ENCODE measurements at regions not wholly inside any gene's neighbourhood (a gene's known extent, or its start where the extent isn't known, plus 50 kb on each side); places are given as distances from the start of the nearest gene placed in this dataset.

DNA sequence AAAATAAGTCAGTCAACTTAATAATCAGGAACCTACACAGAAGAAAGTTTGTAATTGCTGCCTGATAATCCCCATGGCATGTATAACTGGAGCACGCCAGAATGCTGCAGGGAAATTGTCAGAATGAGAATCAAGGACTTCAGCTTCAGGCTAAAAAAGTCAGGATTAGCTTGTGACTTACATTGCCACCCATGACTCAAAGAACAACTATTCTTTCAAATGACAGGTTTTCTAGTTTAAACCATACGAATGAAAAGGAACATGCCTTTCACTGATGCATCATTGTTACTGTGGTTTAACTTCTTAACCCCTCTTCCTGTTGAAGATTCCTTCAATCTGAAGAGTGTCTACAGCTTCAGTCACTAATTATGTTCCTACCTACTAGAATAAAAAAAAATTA, 112.4 kb downstream of the ISL1 start:
- intact Hi-C loops (cut with DNase I; ENCODE audit: low total_unique reads): no loop called here
- DNase-seq: no peak
- Histone ChIP-seq H3K36me3 (ENCODE audit: low read depth, missing control alignments) (no peaks in the 10 kb centered on the region), H3K27me3 (no peaks in the 10 kb centered on the region), H3K4me3 (no peak overlapping the region), H3K9me3 (no peaks in the 10 kb centered on the region), H3K27ac (no peak overlapping the region), H3K4me1 (no peaks in the 10 kb centered on the region)
- 40 to 41% methylated on average over 2 of the region's 2 CpGs for WGBS, 2 donors
- TF ChIP-seq POLR2A (IDR thresholded peaks at IDR 0.05): no peak
- TF ChIP-seq, protein P1, sequence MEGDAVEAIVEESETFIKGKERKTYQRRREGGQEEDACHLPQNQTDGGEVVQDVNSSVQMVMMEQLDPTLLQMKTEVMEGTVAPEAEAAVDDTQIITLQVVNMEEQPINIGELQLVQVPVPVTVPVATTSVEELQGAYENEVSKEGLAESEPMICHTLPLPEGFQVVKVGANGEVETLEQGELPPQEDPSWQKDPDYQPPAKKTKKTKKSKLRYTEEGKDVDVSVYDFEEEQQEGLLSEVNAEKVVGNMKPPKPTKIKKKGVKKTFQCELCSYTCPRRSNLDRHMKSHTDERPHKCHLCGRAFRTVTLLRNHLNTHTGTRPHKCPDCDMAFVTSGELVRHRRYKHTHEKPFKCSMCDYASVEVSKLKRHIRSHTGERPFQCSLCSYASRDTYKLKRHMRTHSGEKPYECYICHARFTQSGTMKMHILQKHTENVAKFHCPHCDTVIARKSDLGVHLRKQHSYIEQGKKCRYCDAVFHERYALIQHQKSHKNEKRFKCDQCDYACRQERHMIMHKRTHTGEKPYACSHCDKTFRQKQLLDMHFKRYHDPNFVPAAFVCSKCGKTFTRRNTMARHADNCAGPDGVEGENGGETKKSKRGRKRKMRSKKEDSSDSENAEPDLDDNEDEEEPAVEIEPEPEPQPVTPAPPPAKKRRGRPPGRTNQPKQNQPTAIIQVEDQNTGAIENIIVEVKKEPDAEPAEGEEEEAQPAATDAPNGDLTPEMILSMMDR (IDR thresholded peaks at IDR 0.05): no peak

DNA sequence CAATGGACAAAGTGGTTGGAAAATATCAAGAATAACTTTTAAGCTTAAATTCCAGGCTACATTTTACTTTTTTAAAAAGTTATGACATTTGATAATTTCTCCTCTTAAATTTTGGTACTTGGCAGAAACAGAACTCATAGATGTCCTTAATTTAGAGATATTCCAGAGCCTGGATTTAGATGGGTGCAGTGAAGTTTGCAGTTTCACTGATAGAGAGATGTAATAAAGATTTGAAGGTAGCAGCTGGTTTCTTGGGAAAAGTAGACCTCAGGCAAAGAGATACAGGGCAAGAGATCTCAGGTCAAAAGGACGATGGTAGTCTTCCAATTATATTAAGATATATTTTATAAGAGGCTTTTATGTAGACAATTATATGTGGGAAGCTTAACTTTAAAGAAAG, 134.6 kb downstream of the ISL1 start:
- WGBS, 2 donors: 51 to 54% methylated on average over 1 of the region's 1 CpG

DNA sequence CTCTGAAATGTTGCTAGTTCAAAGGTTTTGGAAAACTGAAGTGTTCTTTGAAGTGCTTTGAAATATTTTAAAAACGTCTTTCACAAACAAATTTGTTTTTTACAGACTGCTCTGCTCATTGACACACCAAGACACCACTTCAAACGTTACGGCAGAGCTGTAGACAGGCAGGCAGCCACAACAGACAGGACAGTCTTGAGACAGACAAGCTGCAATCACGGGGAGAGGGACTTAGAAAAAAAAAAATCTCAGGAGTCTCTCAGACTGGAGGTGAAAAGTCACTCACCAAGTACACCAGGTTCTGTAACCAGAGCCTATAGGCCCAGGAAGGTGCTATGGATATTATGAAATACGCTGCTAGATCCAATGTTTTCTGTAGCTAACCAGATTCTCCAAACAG, 135.4 kb downstream of the ISL1 start:
- no peak for DNase-seq
- no peak for TF ChIP-seq POLR2A (IDR thresholded peaks at IDR 0.05)
- TF ChIP-seq, protein P1 (IDR thresholded peaks at IDR 0.05): no peak
- H3K4me1 ChIP-seq: no peaks in the 10 kb centered on the region
- H3K9me3 ChIP-seq: no peaks in the 10 kb centered on the region
- intact Hi-C loops (cut with DNase I; ENCODE audit: low total_unique reads): no loop called here
- H3K36me3 ChIP-seq (ENCODE audit: low read depth, missing control alignments): no peaks in the 10 kb centered on the region
- 38 to 43% methylated on average over 5 of the region's 5 CpGs for WGBS, 2 donors
- H3K4me3 ChIP-seq: no peak overlapping the region
- no peak overlapping the region for H3K27ac ChIP-seq
- H3K27me3 ChIP-seq: no peaks in the 10 kb centered on the region

More for the DNA sequence above, 134.6 kb downstream of the ISL1 start:
- H3K36me3 ChIP-seq (ENCODE audit: low read depth, missing control alignments): no peaks in the 10 kb centered on the region
- H3K27ac ChIP-seq: no peak overlapping the region
- H3K4me3 ChIP-seq: no peak overlapping the region
- no peak for DNase-seq
- H3K4me1 ChIP-seq: no peaks in the 10 kb centered on the region
- no peaks in the 10 kb centered on the region for H3K9me3 ChIP-seq
- intact Hi-C loops (cut with DNase I; ENCODE audit: low total_unique reads): no loop called here
- no peaks in the 10 kb centered on the region for H3K27me3 ChIP-seq
- TF ChIP-seq, protein P1 (IDR thresholded peaks at IDR 0.05): no peak
- TF ChIP-seq POLR2A (IDR thresholded peaks at IDR 0.05): no peak

DNA sequence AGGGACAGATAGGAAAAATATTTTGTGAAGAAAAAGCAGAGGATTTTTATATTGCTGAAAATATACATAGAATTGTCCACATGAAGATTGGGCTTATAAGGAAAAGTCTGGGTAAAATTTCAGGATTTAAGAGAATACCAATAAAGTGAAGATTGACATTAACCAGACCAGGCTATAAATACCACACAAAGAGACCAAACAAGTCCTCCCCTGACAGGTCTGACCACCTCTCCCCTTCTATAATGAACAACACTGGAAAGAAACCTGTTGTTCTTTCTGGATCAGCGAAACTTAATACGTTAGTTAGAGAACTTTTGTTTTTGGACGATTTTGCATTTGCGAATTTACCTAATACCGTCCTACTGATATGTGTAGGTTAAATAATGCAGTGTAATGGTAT, 138.3 kb downstream of the ISL1 start:
- TF ChIP-seq POLR2A (IDR thresholded peaks at IDR 0.05): no peak
- TF ChIP-seq, protein P1 (IDR thresholded peaks at IDR 0.05): no peak
- Histone ChIP-seq H3K4me3 (no peak overlapping the region), H3K27ac (no peak overlapping the region), H3K9me3 (no peaks in the 10 kb centered on the region), H3K4me1 (no peaks in the 10 kb centered on the region), H3K27me3 (no peaks in the 10 kb centered on the region), H3K36me3 (ENCODE audit: low read depth, missing control alignments) (no peaks in the 10 kb centered on the region)
- intact Hi-C loops (cut with DNase I; ENCODE audit: low total_unique reads): no loop called here
- no peak for DNase-seq
- 53 to 59% methylated on average over 5 of the region's 5 CpGs for WGBS, 2 donors

DNA sequence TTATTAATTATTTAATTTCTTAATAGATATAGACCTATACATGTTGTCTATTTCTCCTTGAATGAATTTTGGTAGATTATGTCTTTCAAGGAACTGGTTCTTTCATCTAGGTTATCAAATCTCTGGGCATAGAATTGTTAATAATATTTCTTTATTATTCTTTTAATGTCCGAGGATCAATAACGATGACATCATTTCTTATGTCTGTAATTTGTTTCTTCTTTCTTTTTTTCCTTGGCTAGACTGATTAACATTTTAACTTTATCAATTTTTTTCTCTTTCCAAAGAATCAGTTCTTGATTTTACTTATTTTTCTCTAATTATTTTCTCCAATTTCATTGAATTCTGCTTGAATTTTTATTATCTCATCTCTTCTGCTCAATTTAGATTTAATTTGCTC, 156.0 kb downstream of the ISL1 start:
- TF ChIP-seq POLR2A (IDR thresholded peaks at IDR 0.05): no peak
- TF ChIP-seq, protein P1 (IDR thresholded peaks at IDR 0.05): no peak
- Histone ChIP-seq H3K27me3 (no peaks in the 10 kb centered on the region), H3K27ac (no peak overlapping the region), H3K4me3 (no peak overlapping the region), H3K36me3 (ENCODE audit: low read depth, missing control alignments) (no peaks in the 10 kb centered on the region), H3K4me1 (no peaks in the 10 kb centered on the region), H3K9me3 (no peaks in the 10 kb centered on the region)
- intact Hi-C loops (cut with DNase I; ENCODE audit: low total_unique reads): no loop called here
- 94 to 95% methylated on average over 2 of the region's 2 CpGs for WGBS, 2 donors
- no peak for DNase-seq
